ENCODE measurements at regions not wholly inside any gene's neighbourhood (a gene's known extent, or its start where the extent isn't known, plus 50 kb on each side); places are given as distances from the start of the nearest gene placed in this dataset.

- H3K4me3 ChIP-seq (ENCODE audit: low read depth, low read length): no peak overlapping the region
- TF ChIP-seq, protein P1, sequence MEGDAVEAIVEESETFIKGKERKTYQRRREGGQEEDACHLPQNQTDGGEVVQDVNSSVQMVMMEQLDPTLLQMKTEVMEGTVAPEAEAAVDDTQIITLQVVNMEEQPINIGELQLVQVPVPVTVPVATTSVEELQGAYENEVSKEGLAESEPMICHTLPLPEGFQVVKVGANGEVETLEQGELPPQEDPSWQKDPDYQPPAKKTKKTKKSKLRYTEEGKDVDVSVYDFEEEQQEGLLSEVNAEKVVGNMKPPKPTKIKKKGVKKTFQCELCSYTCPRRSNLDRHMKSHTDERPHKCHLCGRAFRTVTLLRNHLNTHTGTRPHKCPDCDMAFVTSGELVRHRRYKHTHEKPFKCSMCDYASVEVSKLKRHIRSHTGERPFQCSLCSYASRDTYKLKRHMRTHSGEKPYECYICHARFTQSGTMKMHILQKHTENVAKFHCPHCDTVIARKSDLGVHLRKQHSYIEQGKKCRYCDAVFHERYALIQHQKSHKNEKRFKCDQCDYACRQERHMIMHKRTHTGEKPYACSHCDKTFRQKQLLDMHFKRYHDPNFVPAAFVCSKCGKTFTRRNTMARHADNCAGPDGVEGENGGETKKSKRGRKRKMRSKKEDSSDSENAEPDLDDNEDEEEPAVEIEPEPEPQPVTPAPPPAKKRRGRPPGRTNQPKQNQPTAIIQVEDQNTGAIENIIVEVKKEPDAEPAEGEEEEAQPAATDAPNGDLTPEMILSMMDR (IDR thresholded peaks at IDR 0.05; ENCODE audit: low read depth, low read length, missing control alignments): no peak
Observed at GRCh38 chr5:45093377-45093776, 284.6 kb downstream of the MRPS30 start.

GRCh38 chr5:45094876-45095440 is 286.2 kb downstream of the MRPS30 start:
- TF ChIP-seq, protein P1 (IDR thresholded peaks at IDR 0.05; ENCODE audit: low read depth, low read length, missing control alignments): no peak
- DNase-seq (ENCODE audit: low read depth): no peak
- H3K4me3 ChIP-seq (ENCODE audit: low read depth, low read length): no peak overlapping the region

More at GRCh38 chr5:45093377-45093776, 284.6 kb downstream of the MRPS30 start:
- DNase-seq (ENCODE audit: low read depth): no peak

DNA sequence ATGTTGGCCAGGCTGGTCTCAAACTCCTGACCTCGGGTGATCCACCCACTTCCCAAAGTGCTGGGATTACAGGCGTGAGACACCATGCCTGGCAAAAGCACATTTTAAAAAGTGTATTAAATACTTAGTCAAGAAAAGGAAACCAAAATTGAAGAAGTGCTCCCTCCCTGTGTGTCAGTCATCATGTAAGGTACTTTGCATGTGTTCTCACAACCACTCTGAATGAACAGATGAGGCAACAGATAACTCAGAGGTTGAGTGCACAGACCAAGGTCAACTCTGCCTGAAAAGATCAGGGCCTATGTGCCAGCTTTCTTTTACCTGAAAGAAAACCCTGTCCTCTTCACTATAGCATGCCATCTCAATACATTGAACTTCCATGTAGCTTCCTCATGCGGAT is 289.7 kb downstream of the MRPS30 start:
- no peak overlapping the region for H3K4me3 ChIP-seq (ENCODE audit: low read depth, low read length)
- TF ChIP-seq, protein P1 (IDR thresholded peaks at IDR 0.05; ENCODE audit: low read depth, low read length, missing control alignments): no peak
- DNase-seq (ENCODE audit: low read depth): no peak

- TF ChIP-seq, protein P1 (IDR thresholded peaks at IDR 0.05; ENCODE audit: low read depth, low read length, missing control alignments): no peak
- no peak overlapping the region for H3K4me3 ChIP-seq (ENCODE audit: low read depth, low read length)
- DNase-seq (ENCODE audit: low read depth): no peak
Observed at GRCh38 chr5:45101146-45101545, 292.4 kb downstream of the MRPS30 start.

DNA sequence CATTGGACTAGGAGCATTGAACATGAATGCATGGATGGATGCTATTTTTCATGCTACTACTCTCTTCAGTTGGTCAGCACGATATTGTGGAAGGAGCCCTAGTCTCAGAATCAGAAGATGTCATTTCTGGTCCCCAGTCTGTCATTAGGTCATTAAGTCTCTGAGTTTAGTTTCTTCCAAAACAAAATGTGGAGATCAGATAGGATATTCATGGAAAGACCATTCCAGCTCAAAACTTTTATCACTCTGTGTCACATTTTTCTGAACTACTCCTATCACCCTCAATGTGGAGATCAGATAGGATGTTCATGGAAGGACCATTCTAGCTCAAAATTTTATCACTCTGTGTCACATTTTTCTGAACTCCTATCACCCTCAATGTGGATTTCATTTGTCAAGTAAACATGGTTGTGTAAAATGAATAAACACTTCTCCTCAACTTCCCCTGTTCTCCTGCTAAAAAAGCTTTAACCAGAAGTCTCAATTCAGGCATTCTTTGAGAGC is 296.8 kb downstream of the MRPS30 start:
- no peak for DNase-seq (ENCODE audit: low read depth)
- TF ChIP-seq, protein P1 (IDR thresholded peaks at IDR 0.05; ENCODE audit: low read depth, low read length, missing control alignments): no peak
- H3K4me3 ChIP-seq (ENCODE audit: low read depth, low read length): no peak overlapping the region

DNA sequence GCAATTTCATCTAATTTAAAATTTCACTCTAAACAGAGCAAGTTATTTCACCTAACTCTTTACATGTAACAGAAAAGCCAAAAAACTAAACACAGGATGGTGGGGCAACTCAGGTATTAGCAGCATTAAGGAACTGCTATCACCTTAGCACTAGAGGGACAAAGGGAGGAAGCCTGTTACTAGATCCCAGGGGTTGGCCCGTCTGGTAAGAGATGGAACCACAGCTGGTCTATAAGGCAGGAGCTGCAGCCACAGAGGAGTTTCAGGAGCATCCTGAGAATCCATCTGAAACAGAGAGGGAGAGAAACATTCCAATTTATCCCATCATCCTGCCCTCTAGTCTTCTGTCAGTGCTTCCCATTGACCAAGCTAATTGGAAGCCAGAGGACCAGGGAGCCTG is 300.3 kb downstream of the MRPS30 start:
- no peak for DNase-seq (ENCODE audit: low read depth)
- H3K4me3 ChIP-seq (ENCODE audit: low read depth, low read length): no peak overlapping the region
- TF ChIP-seq, protein P1 (IDR thresholded peaks at IDR 0.05; ENCODE audit: low read depth, low read length, missing control alignments): no peak

GRCh38 chr5:45109636-45110035 is 300.9 kb downstream of the MRPS30 start:
- TF ChIP-seq, protein P1 (IDR thresholded peaks at IDR 0.05; ENCODE audit: low read depth, low read length, missing control alignments): no peak

More at GRCh38 chr5:45109636-45110035, 300.9 kb downstream of the MRPS30 start:
- no peak for DNase-seq (ENCODE audit: low read depth)
- no peak overlapping the region for H3K4me3 ChIP-seq (ENCODE audit: low read depth, low read length)

Measured in GM12864 (cell line).